Thoracic aorta (tissue), 2 donors: ENCODE measurements at regions not wholly inside any gene's neighbourhood (a gene's known extent, or its start where the extent isn't known, plus 50 kb on each side); places are given as distances from the start of the nearest gene placed in this dataset.

Source experiments
- ATAC-seq: fragments of 150-250 bp; one replicate; pipeline ENCODE4 v1.8.0; 2017; ENCODE audit warnings: low read depth; ENCODE audit not compliant: insufficient number of reproducible peaks, low FRiP score
- DNase-seq: peaks from one replicate; pipeline ENCODE4 v3.0.0-alpha.2; 2020; ENCODE audit warnings: low spot score
- H3K27ac ChIP-seq, 2 donors: fragments of 200-600 bp; sonication (generic); 1 replicate in 1 of 2; 2 replicates in 1 of 2; pipeline ENCODE4 v1.5.1; 2016; ENCODE audit warnings: mild to moderate bottlenecking in 2 of 2, moderate library complexity in 2 of 2
- H3K27me3 ChIP-seq: fragments of 200-600 bp; sonication (generic); replicated peaks from 2 replicates; pipeline ENCODE4 v1.6.0; 2016; ENCODE audit warnings: mild to moderate bottlenecking; ENCODE audit not compliant: insufficient read depth
- H3K36me3 ChIP-seq: fragments of 200-600 bp; sonication (generic); one replicate; pipeline ENCODE4 v1.5.1; 2016
- H3K4me1 ChIP-seq, 2 donors: fragments of 200-600 bp; sonication (generic); 1 replicate in 1 of 2; 2 replicates in 1 of 2; pipeline versions ENCODE4 v1.5.1 to v1.6.0; 2016; ENCODE audit warnings: low read depth in 2 of 2, mild to moderate bottlenecking in 1 of 2; ENCODE audit not compliant: control insufficient read depth in 1 of 2
- H3K4me3 ChIP-seq: fragments of 200-600 bp; sonication (generic); 2 replicates; pipeline ENCODE4 v1.5.1; 2016; ENCODE audit warnings: mild to moderate bottlenecking
- H3K9me3 ChIP-seq: fragments of 200-600 bp; sonication (generic); 2 replicates; pipeline ENCODE4 v1.5.1; 2016
- CTCF ChIP-seq: fragments of 200-600 bp; sonication (generic); IDR thresholded peaks from one replicate; pipeline ENCODE4 v1.5.1; 2019; ENCODE audit warnings: antibody characterized with exemption

GRCh38 chr13:38421590-38422560, 72.2 kb downstream of the UFM1 start:
- TF ChIP-seq CTCF = no peak
- Histone ChIP-seq H3K4me3 (no peak overlapping the region), H3K9me3 (no peaks in the 10 kb centered on the region), H3K27me3 (no peaks in the 10 kb centered on the region), H3K27ac (no peak overlapping the region), H3K36me3 (no peaks in the 10 kb centered on the region), H3K4me1 (no peaks in the 10 kb centered on the region)
- ATAC-seq (no peak), DNase-seq (no peak)

- no peak overlapping the region for H3K27ac ChIP-seq
- DNase-seq = no peak
- H3K9me3 ChIP-seq = no peaks in the 10 kb centered on the region
- TF ChIP-seq CTCF = no peak
- no peak overlapping the region for H3K4me3 ChIP-seq
- H3K4me1 ChIP-seq = no peaks in the 10 kb centered on the region
- no peaks in the 10 kb centered on the region for H3K36me3 ChIP-seq
- no peaks in the 10 kb centered on the region for H3K27me3 ChIP-seq
- no peak for ATAC-seq
Observed at GRCh38 chr13:38429916-38430315, 80.3 kb downstream of the UFM1 start.

GRCh38 chr13:38430796-38431195, 81.1 kb downstream of the UFM1 start:
- no peak for TF ChIP-seq CTCF
- Histone ChIP-seq H3K9me3 (no peaks in the 10 kb centered on the region), H3K36me3 (no peaks in the 10 kb centered on the region), H3K4me3 (no peak overlapping the region), H3K4me1 (no peaks in the 10 kb centered on the region), H3K27ac (no peak overlapping the region), H3K27me3 (no peaks in the 10 kb centered on the region)
- ATAC-seq (no peak), DNase-seq (no peak)

- Histone ChIP-seq H3K27me3 (no peaks in the 10 kb centered on the region), H3K27ac (no peak overlapping the region), H3K4me3 (no peak overlapping the region), H3K4me1 (no peaks in the 10 kb centered on the region), H3K36me3 (no peaks in the 10 kb centered on the region), H3K9me3 (no peaks in the 10 kb centered on the region)
- ATAC-seq = no peak
- TF ChIP-seq CTCF = no peak
- DNase-seq = no peak
Observed at GRCh38 chr13:38440666-38441065, 91.0 kb downstream of the UFM1 start.

GRCh38 chr13:38444904-38445303, 95.3 kb downstream of the UFM1 start:
- Histone ChIP-seq H3K27ac (no peak overlapping the region), H3K36me3 (no peaks in the 10 kb centered on the region), H3K4me3 (no peak overlapping the region), H3K4me1 (no peaks in the 10 kb centered on the region), H3K9me3 (no peaks in the 10 kb centered on the region), H3K27me3 (no peaks in the 10 kb centered on the region)
- ATAC-seq = no peak
- TF ChIP-seq CTCF = no peak
- DNase-seq = no peak
